Stomach (tissue), 4 donors: ENCODE measurements at regions not wholly inside any gene's neighbourhood (a gene's known extent, or its start where the extent isn't known, plus 50 kb on each side); places are given as distances from the start of the nearest gene placed in this dataset.

ENCODE experiments used
- EP300 ChIP-seq: sonication (generic); formaldehyde crosslinking; IDR thresholded peaks from one replicate; pipeline ENCODE4 v1.6.1; 2017; ENCODE audit warnings: antibody characterized with exemption
- TF ChIP-seq, protein P1 (sequence below), 7 experiments: fragments of 450-650 bp in 4 of 7; fragments of 200-600 bp in 3 of 7; sonication (generic) in 3 of 7; IDR thresholded peaks; one replicate each; pipeline ENCODE4 v1.5.1; 2016 to 2019; ENCODE audit warnings: antibody characterized with exemption in 7 of 7, control low read depth in 2 of 7, mild to moderate bottlenecking in 1 of 7

DNA sequence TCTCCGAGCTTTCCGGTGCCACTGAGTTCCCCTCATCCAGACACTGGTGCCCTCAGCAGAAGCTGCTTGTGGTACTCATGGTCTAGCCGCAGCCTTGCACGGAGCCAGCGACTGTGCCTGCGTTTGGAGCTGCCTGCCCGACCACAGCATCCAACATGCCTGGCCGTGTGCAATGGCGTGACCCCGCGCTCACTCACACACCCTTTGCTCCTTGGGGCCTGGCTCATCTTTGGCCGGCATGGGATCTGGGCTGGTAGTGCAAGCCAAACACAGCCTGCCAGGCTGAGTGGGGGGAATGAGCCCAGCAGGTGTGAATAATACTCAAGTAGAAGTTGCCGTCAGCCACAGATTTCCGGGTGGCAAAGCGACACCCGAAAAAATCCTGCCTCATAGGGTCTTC is 1178.7 kb upstream of the GBE1 start:
- TF ChIP-seq EP300, result no peak
- TF ChIP-seq, protein P1, sequence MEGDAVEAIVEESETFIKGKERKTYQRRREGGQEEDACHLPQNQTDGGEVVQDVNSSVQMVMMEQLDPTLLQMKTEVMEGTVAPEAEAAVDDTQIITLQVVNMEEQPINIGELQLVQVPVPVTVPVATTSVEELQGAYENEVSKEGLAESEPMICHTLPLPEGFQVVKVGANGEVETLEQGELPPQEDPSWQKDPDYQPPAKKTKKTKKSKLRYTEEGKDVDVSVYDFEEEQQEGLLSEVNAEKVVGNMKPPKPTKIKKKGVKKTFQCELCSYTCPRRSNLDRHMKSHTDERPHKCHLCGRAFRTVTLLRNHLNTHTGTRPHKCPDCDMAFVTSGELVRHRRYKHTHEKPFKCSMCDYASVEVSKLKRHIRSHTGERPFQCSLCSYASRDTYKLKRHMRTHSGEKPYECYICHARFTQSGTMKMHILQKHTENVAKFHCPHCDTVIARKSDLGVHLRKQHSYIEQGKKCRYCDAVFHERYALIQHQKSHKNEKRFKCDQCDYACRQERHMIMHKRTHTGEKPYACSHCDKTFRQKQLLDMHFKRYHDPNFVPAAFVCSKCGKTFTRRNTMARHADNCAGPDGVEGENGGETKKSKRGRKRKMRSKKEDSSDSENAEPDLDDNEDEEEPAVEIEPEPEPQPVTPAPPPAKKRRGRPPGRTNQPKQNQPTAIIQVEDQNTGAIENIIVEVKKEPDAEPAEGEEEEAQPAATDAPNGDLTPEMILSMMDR (IDR thresholded peaks at IDR 0.05), result no peak
